ENCODE measurements at regions not wholly inside any gene's neighbourhood (a gene's known extent, or its start where the extent isn't known, plus 50 kb on each side); places are given as distances from the start of the nearest gene placed in this dataset.

DNA sequence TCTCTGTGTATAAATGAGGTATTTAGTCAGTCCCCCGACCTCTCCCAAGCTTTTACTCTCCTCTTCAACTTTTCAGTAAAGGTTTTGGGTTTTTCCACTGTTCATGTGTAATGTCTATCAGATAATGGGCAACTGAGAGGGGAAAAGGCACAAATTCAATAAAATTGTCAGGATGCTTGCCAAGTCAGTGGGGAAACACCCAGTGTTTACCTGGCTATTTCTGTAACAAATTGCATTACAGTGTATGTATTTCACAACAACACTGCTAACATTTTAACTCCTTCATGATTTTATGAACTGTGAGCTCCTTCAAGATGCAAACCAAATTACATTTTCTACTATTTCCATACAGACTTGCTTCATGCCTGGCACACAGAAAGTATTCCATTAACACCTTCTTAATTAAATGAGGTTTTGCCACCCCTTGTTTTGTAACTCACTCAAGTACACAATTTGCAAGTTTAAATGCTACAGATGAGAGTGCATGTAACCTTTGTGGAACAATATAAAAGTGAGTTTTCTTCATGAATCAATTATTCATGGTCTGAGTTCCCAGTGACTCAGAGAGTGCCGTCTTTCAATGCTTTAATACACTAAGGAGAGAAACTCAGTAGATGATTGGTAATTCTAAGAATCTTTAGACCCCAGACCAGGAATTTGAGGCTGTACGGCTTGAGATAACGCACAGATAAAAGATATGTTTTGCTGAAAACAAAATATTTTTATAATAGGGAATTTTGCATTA, 149.8 kb upstream of the TLL1 start:
- no peak for DNase-seq (ENCODE audit: low read depth)
- no peak overlapping the region for H3K4me3 ChIP-seq (ENCODE audit: low read depth, low read length)
- TF ChIP-seq, protein P1, sequence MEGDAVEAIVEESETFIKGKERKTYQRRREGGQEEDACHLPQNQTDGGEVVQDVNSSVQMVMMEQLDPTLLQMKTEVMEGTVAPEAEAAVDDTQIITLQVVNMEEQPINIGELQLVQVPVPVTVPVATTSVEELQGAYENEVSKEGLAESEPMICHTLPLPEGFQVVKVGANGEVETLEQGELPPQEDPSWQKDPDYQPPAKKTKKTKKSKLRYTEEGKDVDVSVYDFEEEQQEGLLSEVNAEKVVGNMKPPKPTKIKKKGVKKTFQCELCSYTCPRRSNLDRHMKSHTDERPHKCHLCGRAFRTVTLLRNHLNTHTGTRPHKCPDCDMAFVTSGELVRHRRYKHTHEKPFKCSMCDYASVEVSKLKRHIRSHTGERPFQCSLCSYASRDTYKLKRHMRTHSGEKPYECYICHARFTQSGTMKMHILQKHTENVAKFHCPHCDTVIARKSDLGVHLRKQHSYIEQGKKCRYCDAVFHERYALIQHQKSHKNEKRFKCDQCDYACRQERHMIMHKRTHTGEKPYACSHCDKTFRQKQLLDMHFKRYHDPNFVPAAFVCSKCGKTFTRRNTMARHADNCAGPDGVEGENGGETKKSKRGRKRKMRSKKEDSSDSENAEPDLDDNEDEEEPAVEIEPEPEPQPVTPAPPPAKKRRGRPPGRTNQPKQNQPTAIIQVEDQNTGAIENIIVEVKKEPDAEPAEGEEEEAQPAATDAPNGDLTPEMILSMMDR (conservative IDR thresholded peaks at IDR 0.05; ENCODE audit: low read depth, low read length) = no peak

DNA sequence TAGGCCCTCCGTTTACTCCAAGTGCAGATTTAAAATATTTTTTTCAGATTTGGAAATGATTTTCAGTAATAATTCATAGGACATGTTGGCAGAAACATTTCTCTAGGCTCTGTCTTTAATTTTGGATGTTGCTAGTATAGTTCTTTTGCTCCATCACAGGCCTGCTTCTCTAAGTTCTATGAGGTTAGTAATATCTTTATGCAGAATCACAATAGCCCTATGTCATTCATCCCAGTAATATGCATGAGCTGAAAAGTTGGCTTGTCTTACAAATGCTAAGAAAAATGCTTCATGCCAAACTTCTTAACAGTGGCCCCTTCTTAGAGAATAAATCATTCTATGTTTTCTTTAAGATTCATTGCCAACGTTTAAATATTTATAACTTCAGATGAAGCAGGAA, 148.3 kb upstream of the TLL1 start:
- TF ChIP-seq, protein P1 (conservative IDR thresholded peaks at IDR 0.05; ENCODE audit: low read depth, low read length) = no peak
- H3K4me3 ChIP-seq (ENCODE audit: low read depth, low read length) = no peak overlapping the region
- no peak for DNase-seq (ENCODE audit: low read depth)

DNA sequence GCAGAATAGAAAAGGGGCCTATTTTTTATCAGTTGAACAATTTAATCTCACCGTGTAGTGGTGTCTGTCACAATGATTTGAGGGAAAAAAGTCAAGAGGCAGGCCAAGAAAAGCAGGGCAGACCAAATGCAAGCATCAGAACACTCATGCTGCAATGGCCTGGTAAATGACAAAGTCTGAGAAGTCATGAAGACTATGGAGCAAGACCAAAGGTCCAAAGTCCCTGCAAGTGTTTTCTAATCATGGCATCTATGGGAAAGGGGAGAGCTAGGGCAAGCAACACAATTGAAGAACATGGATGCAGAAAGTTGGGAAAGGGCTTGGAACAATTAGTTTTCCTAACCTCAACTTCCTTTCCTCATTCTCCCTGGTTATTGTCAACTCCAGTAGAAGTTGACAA, 147.7 kb upstream of the TLL1 start:
- H3K4me3 ChIP-seq (ENCODE audit: low read depth, low read length) = no peak overlapping the region
- no peak for DNase-seq (ENCODE audit: low read depth)
- TF ChIP-seq, protein P1 (conservative IDR thresholded peaks at IDR 0.05; ENCODE audit: low read depth, low read length) = no peak

DNA sequence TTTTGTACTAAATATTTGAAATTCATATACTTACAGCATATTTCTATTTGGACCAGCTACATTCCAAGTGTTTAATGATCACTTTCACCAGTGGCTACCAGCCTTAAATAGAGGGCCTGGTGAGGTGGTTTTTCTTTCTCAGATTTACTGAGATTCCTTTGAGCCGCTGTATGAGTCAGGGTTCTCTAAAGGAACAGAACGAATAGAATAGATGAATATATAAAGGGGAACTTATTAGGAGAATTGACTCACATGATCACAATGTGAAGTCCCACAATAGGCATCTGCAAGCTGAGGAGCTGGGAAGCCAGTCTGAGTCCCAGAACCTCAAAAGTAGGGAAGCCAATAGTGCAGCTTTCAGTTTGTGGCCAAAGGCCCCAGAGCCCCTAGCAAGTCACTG, 146.2 kb upstream of the TLL1 start:
- no peak for DNase-seq (ENCODE audit: low read depth)
- TF ChIP-seq, protein P1 (conservative IDR thresholded peaks at IDR 0.05; ENCODE audit: low read depth, low read length) = no peak
- no peak overlapping the region for H3K4me3 ChIP-seq (ENCODE audit: low read depth, low read length)

DNA sequence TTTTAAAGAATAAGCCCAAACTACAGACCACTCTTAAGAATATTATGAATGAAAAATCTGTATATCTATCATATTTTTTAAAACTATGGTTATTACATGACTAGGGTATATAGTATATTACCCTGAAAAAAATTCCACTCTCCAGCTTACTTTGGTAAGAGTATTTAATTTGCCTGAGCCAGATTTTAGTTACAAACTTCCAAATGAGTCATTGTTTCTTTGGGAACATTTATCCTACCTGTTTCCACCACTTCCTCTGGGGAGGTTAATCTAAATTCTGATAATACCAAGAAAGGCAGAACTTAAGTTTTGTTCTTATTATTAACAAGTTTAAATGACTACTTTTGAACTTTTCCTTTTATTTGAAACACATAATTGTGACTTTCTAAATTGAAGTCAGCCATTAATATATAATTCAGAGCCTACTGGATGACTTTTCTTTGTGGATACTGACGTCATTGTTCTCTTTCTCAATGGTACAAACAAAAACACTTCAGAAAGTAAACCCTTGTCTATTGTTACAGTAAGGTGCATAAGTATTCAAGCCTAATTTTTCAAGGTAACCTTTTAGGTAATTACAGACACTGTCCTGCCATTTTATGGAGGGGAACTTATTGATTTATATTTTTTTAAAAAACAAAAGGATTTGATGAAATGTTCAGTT, 135.6 kb upstream of the TLL1 start:
- DNase-seq (ENCODE audit: low read depth) = no peak
- no peak overlapping the region for H3K4me3 ChIP-seq (ENCODE audit: low read depth, low read length)
- TF ChIP-seq, protein P1 (conservative IDR thresholded peaks at IDR 0.05; ENCODE audit: low read depth, low read length) = no peak

DNA sequence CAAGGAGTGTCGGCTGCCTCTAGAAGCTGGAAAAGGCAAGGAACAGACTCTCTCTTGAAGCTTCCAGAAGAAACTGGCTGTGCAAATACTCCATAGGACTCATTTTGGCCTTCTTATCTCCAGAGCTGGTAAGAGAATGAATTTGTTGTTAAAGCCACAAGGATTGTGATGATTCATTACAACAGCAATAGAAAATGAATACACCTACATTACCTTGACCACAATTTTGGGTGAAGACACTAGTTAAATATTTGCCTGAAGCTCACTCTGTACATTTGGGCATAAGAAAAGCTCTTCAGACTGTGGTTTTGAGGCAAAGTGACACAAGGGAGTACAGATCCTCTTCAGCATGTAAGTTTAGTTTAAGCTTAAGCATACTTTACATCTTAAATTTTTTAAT, 134.5 kb upstream of the TLL1 start:
- no peak for DNase-seq (ENCODE audit: low read depth)
- TF ChIP-seq, protein P1 (conservative IDR thresholded peaks at IDR 0.05; ENCODE audit: low read depth, low read length) = no peak
- H3K4me3 ChIP-seq (ENCODE audit: low read depth, low read length) = no peak overlapping the region

DNA sequence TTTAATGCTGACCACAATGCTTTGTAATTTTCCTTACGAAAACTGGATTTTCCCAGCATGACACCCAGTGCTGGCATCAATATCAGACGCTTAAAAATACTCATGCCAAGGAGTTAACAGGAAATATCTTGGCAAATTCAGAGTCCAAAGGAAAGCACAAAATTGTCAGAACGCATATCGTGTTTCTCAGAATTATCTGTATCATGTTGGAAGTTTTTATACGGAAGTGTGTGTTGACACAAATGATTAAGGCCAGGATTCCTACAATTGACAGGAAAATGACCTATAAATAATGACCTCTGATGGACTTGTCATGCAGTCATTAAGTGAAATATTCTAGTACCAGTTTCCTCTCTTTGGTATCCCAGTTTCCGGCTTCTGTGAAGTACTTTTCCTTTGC, 132.1 kb upstream of the TLL1 start:
- DNase-seq (ENCODE audit: low read depth) = no peak
- TF ChIP-seq, protein P1 (conservative IDR thresholded peaks at IDR 0.05; ENCODE audit: low read depth, low read length) = no peak
- no peak overlapping the region for H3K4me3 ChIP-seq (ENCODE audit: low read depth, low read length)
